CD14-positive monocyte (primary cell): ENCODE measurements at regions not wholly inside any gene's neighbourhood (a gene's known extent, or its start where the extent isn't known, plus 50 kb on each side); places are given as distances from the start of the nearest gene placed in this dataset.

Experiments
- DNase-seq, 3 donors: peaks; one replicate each; pipeline ENCODE4 v3.0.0-alpha.2; 2011 to 2022
- H2AFZ ChIP-seq: 2 replicates; pipeline ENCODE4 v1.6.0; 2012; ENCODE audit warnings: mild to moderate bottlenecking, low read depth, low read length, inconsistent platforms; ENCODE audit not compliant: insufficient read depth, poor library complexity, severe bottlenecking
- H3K27ac ChIP-seq, 2 donors: 1 replicate in 1 of 2; 2 replicates in 1 of 2; pipeline ENCODE4 v1.5.1; 2012 to 2013; ENCODE audit warnings: low read length in 2 of 2, control low read depth in 1 of 2, inconsistent platforms in 1 of 2, low read depth in 1 of 2, mild to moderate bottlenecking in 1 of 2
- H3K27me3 ChIP-seq, 2 donors: one replicate each; pipeline versions ENCODE4 v1.6.0 to v1.6.1; 2011 to 2013; ENCODE audit warnings: low read length in 2 of 2; ENCODE audit not compliant: control insufficient read depth in 2 of 2, insufficient read depth in 2 of 2
- H3K36me3 ChIP-seq, 2 donors: replicated peaks in 1 of 2; 1 replicate in 1 of 2; 2 replicates in 1 of 2; pipeline versions ENCODE4 v1.5.1 to v1.6.1; 2012 to 2013; ENCODE audit warnings: low read length in 2 of 2, control low read depth in 1 of 2, inconsistent platforms in 1 of 2, mild to moderate bottlenecking in 1 of 2; ENCODE audit not compliant: insufficient read depth in 2 of 2, control insufficient read depth in 1 of 2
- H3K4me1 ChIP-seq, 2 donors: 1 replicate in 1 of 2; 2 replicates in 1 of 2; pipeline versions ENCODE4 v1.5.1 to v1.6.1; 2012 to 2013; ENCODE audit warnings: low read length in 2 of 2, control low read depth in 1 of 2, inconsistent platforms in 1 of 2, mild to moderate bottlenecking in 1 of 2, moderate library complexity in 1 of 2; ENCODE audit not compliant: insufficient read depth in 2 of 2, control insufficient read depth in 1 of 2
- H3K4me2 ChIP-seq: replicated peaks from 2 replicates; pipeline ENCODE3; 2012; ENCODE audit warnings: low read length, moderate library complexity, mild to moderate bottlenecking; ENCODE audit not compliant: poor library complexity, severe bottlenecking; ENCODE audit errors: extremely low read depth
- H3K4me3 ChIP-seq, 3 experiments: fragments of 200-600 bp in 1 of 3; sonication (generic) in 1 of 3; replicated peaks in 1 of 3; 1 replicate in 2 of 3; 2 replicates in 1 of 3; pipeline ENCODE4 v1.5.1; 2011 to 2013; ENCODE audit warnings: low read length in 3 of 3, mild to moderate bottlenecking in 3 of 3, control low read depth in 2 of 3, low read depth in 2 of 3, inconsistent platforms in 1 of 3, moderate library complexity in 1 of 3
- H3K79me2 ChIP-seq: 2 replicates; pipeline ENCODE4 v1.6.0; 2012; ENCODE audit warnings: mild to moderate bottlenecking, control low read depth, inconsistent platforms, low read length, moderate library complexity; ENCODE audit not compliant: insufficient read depth
- H3K9ac ChIP-seq: 2 replicates; pipeline ENCODE4 v1.6.0; 2017; ENCODE audit warnings: low read length, mild to moderate bottlenecking; ENCODE audit not compliant: insufficient read depth, poor library complexity, severe bottlenecking
- H3K9me3 ChIP-seq, 2 donors: replicated peaks in 1 of 2; 1 replicate in 1 of 2; 2 replicates in 1 of 2; pipeline versions ENCODE4 v1.5.1 to v1.6.1; 2012 to 2013; ENCODE audit warnings: low read length in 2 of 2, control low read depth in 1 of 2; ENCODE audit not compliant: control insufficient read depth in 1 of 2, insufficient read depth in 1 of 2
- H4K20me1 ChIP-seq: 2 replicates; pipeline ENCODE4 v1.6.0; 2012; ENCODE audit warnings: mild to moderate bottlenecking, low read length, control low read depth, moderate library complexity; ENCODE audit not compliant: insufficient read depth
- H3K27ac Mint-ChIP-seq, 7 donors: one replicate each; pipeline ENCODE4 v1.8.0; 2020; ENCODE audit warnings: mild to moderate bottlenecking in 7 of 7, mixed read lengths in 7 of 7, moderate library complexity in 6 of 7, inconsistent platforms in 2 of 7
- H3K27me3 Mint-ChIP-seq, 3 donors: one replicate each; pipeline ENCODE4 v1.8.0; 2021 to 2022; ENCODE audit warnings: low read depth in 3 of 3, mild to moderate bottlenecking in 3 of 3, mixed read lengths in 3 of 3, moderate library complexity in 3 of 3, inconsistent platforms in 1 of 3
- H3K36me3 Mint-ChIP-seq, 2 donors: one replicate each; pipeline ENCODE4 v1.8.0; 2020; ENCODE audit warnings: mixed read lengths in 2 of 2, inconsistent platforms in 1 of 2, mild to moderate bottlenecking in 1 of 2
- H3K4me1 Mint-ChIP-seq: one replicate; pipeline ENCODE4 v1.8.0; 2020; ENCODE audit warnings: mild to moderate bottlenecking, mixed read lengths
- H3K4me3 Mint-ChIP-seq, 2 donors: one replicate each; pipeline ENCODE4 v1.8.0; 2020; ENCODE audit warnings: mild to moderate bottlenecking in 2 of 2, mixed read lengths in 2 of 2, moderate library complexity in 1 of 2
- H3K9me3 Mint-ChIP-seq, 7 donors: one replicate each; pipeline ENCODE4 v1.8.0; 2020 to 2022; ENCODE audit warnings: mixed read lengths in 7 of 7, mild to moderate bottlenecking in 6 of 7, moderate library complexity in 6 of 7, inconsistent platforms in 2 of 7
- WGBS: methylation state at CpG from one replicate; pipeline ENCODE4 v1.1.5; 2013; ENCODE audit warnings: missing lambda C conversion rate; ENCODE audit not compliant: insufficient coverage; 5-methylcytosine and 5-hydroxymethylcytosine counted together
- intact Hi-C, 2 donors: fragments of 100-400 bp; cut with micrococcal nuclease; formaldehyde crosslinking; loops; one replicate each; pipeline versions ENCODE4 v1.15.0 to v1.15.1; 2023
- TF ChIP-seq, protein P1 (sequence below): fragments of 200-600 bp; IDR thresholded peaks from one replicate; pipeline ENCODE4 v1.8.0; 2022; ENCODE audit warnings: antibody characterized with exemption, mild to moderate bottlenecking

DNA sequence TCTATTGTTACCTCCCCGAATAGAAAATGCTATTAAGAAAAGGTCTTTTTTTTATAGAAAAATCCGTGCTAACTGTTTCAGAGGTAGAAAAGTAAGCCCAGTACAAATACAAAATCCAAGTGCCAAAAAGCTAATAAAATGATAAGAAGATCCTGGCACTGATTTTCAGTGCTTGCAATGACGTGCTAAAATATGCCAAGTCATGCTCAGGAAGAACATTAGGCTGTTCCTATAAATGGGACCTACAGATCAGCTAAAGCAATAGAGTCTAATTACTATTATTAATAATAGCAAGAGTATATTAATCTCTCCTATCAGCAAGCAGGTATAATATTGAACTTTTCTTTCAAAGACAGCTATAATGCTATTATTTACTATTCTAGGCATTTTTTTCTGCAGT, 305.8 kb downstream of the PPARGC1A start:
- TF ChIP-seq, protein P1, sequence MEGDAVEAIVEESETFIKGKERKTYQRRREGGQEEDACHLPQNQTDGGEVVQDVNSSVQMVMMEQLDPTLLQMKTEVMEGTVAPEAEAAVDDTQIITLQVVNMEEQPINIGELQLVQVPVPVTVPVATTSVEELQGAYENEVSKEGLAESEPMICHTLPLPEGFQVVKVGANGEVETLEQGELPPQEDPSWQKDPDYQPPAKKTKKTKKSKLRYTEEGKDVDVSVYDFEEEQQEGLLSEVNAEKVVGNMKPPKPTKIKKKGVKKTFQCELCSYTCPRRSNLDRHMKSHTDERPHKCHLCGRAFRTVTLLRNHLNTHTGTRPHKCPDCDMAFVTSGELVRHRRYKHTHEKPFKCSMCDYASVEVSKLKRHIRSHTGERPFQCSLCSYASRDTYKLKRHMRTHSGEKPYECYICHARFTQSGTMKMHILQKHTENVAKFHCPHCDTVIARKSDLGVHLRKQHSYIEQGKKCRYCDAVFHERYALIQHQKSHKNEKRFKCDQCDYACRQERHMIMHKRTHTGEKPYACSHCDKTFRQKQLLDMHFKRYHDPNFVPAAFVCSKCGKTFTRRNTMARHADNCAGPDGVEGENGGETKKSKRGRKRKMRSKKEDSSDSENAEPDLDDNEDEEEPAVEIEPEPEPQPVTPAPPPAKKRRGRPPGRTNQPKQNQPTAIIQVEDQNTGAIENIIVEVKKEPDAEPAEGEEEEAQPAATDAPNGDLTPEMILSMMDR: no peak
- H3K4me3 Mint-ChIP-seq: no peak overlapping the region
- Histone ChIP-seq H3K9me3 (no peaks in the 10 kb centered on the region), H3K79me2 (no peaks in the 10 kb centered on the region), H3K36me3 (no peaks in the 10 kb centered on the region), H3K4me2 (no peak overlapping the region), H3K27me3 (no peaks in the 10 kb centered on the region), H4K20me1 (no peaks in the 10 kb centered on the region), H3K27ac (no peak overlapping the region), H3K9ac (no peak overlapping the region), H2AFZ (no peak overlapping the region), H3K4me3 (no peak overlapping the region), H3K4me1 (no peaks in the 10 kb centered on the region)
- DNase-seq: no peak
- no peaks in the 10 kb centered on the region for H3K4me1 Mint-ChIP-seq
- no peak overlapping the region for H3K27ac Mint-ChIP-seq
- peaks cover 0 to 1% (median 0%) of the 10 kb centered on the region in 3 donors for H3K27me3 Mint-ChIP-seq
- peaks cover 0 to 3% (median 0%) of the 10 kb centered on the region in 7 donors for H3K9me3 Mint-ChIP-seq
- H3K36me3 Mint-ChIP-seq: no peaks in the 10 kb centered on the region
- intact Hi-C loops: no loop called here
- no CpG with 5 or more reads among the region's 3 CpGs for WGBS

- Histone ChIP-seq H3K79me2 (no peaks in the 10 kb centered on the region), H2AFZ (no peak overlapping the region), H3K9me3 (no peaks in the 10 kb centered on the region), H3K9ac (no peak overlapping the region), H3K4me2 (no peak overlapping the region), H3K36me3 (no peaks in the 10 kb centered on the region), H3K27ac (no peak overlapping the region), H3K4me1 (no peaks in the 10 kb centered on the region), H3K4me3 (no peak overlapping the region), H4K20me1 (no peaks in the 10 kb centered on the region), H3K27me3 (no peaks in the 10 kb centered on the region)
- Mint-ChIP-seq H3K36me3 (no peaks in the 10 kb centered on the region), H3K27ac (no peak overlapping the region), H3K4me1 (no peaks in the 10 kb centered on the region), H3K9me3 (no peaks in the 10 kb centered on the region), H3K27me3 (peaks cover 0 to 3% (median 0%) of the 10 kb centered on the region in 3 donors), H3K4me3 (no peak overlapping the region)
- intact Hi-C loops: no loop called here
- DNase-seq: no peak
- TF ChIP-seq, protein P1: no peak
- WGBS: no CpG with 5 or more reads among the region's 1 CpG
Measured at GRCh38 chr4:23582671-23583070, 307.2 kb downstream of the PPARGC1A start.
